ENCODE measurements at regions not wholly inside any gene's neighbourhood (a gene's known extent, or its start where the extent isn't known, plus 50 kb on each side); places are given as distances from the start of the nearest gene placed in this dataset.

GRCh38 chr5:114700823-114701222, 339.0 kb downstream of the KCNN2 start:
- Histone ChIP-seq H3K9me3 (ENCODE audit: insufficient read depth, low read length) (no peaks in the 10 kb centered on the region), H3K4me1 (ENCODE audit: low read length) (no peaks in the 10 kb centered on the region), H3K4me2 (ENCODE audit: low read length) (no peak overlapping the region), H4K20me1 (ENCODE audit: insufficient read depth, low read length) (no peaks in the 10 kb centered on the region), H3K9ac (ENCODE audit: low read length) (no peak overlapping the region), H3K27ac (ENCODE audit: low read length) (no peak overlapping the region), H2AFZ (ENCODE audit: low read depth, low read length) (no peak overlapping the region), H3K36me3 (replicated peaks; ENCODE audit: low read depth, low read length) (no peaks in the 10 kb centered on the region), H3K27me3 (ENCODE audit: low read depth, low read length) (no peaks in the 10 kb centered on the region), H3K4me3 (ENCODE audit: low read length) (no peak overlapping the region), H3K79me2 (ENCODE audit: low read length) (no peaks in the 10 kb centered on the region)
- TF ChIP-seq EZH2phosphoT487 (IDR thresholded peaks at IDR 0.05; ENCODE audit: low read depth) = no peak

GRCh38 chr5:114695292-114695904, 333.5 kb downstream of the KCNN2 start:
- Histone ChIP-seq H4K20me1 (ENCODE audit: insufficient read depth, low read length) (no peaks in the 10 kb centered on the region), H3K27ac (ENCODE audit: low read length) (no peak overlapping the region), H3K9me3 (ENCODE audit: insufficient read depth, low read length) (no peaks in the 10 kb centered on the region), H3K36me3 (replicated peaks; ENCODE audit: low read depth, low read length) (no peaks in the 10 kb centered on the region), H3K4me3 (ENCODE audit: low read length) (no peak overlapping the region), H3K4me2 (ENCODE audit: low read length) (no peak overlapping the region), H2AFZ (ENCODE audit: low read depth, low read length) (no peak overlapping the region), H3K9ac (ENCODE audit: low read length) (no peak overlapping the region), H3K79me2 (ENCODE audit: low read length) (no peaks in the 10 kb centered on the region), H3K4me1 (ENCODE audit: low read length) (no peaks in the 10 kb centered on the region), H3K27me3 (ENCODE audit: low read depth, low read length) (no peaks in the 10 kb centered on the region)
- TF ChIP-seq EZH2phosphoT487 (IDR thresholded peaks at IDR 0.05; ENCODE audit: low read depth) = no peak
- TF ChIP-seq, protein P1, sequence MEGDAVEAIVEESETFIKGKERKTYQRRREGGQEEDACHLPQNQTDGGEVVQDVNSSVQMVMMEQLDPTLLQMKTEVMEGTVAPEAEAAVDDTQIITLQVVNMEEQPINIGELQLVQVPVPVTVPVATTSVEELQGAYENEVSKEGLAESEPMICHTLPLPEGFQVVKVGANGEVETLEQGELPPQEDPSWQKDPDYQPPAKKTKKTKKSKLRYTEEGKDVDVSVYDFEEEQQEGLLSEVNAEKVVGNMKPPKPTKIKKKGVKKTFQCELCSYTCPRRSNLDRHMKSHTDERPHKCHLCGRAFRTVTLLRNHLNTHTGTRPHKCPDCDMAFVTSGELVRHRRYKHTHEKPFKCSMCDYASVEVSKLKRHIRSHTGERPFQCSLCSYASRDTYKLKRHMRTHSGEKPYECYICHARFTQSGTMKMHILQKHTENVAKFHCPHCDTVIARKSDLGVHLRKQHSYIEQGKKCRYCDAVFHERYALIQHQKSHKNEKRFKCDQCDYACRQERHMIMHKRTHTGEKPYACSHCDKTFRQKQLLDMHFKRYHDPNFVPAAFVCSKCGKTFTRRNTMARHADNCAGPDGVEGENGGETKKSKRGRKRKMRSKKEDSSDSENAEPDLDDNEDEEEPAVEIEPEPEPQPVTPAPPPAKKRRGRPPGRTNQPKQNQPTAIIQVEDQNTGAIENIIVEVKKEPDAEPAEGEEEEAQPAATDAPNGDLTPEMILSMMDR (IDR thresholded peaks at IDR 0.05; ENCODE audit: low read depth, low read length) = no peak

DNA sequence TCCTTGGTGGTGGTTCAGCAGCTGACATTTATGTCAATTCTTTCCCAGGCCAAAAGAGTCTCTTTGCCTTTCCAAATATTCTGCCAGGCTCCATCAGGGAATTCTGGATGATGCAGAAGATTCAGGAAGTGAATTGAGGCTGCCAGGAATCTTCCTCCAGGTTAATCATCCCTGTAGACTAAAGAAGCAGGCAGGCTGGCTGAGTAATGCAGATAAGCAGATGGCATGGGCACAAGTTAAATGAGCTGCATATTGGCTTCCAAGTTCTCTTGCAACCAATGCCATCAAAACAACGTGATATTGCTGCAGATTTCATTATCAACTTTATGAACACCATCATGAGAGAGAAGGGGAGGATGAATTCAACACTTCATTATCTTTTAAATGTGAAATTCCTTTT, 324.5 kb downstream of the KCNN2 start:
- no peak for TF ChIP-seq EZH2phosphoT487 (IDR thresholded peaks at IDR 0.05; ENCODE audit: low read depth)
- TF ChIP-seq, protein P1 (IDR thresholded peaks at IDR 0.05; ENCODE audit: low read depth, low read length) = no peak
- Histone ChIP-seq H3K36me3 (replicated peaks; ENCODE audit: low read depth, low read length) (no peaks in the 10 kb centered on the region), H2AFZ (ENCODE audit: low read depth, low read length) (no peak overlapping the region), H3K4me3 (ENCODE audit: low read length) (no peak overlapping the region), H3K9me3 (ENCODE audit: insufficient read depth, low read length) (no peaks in the 10 kb centered on the region), H3K4me2 (ENCODE audit: low read length) (no peak overlapping the region), H4K20me1 (ENCODE audit: insufficient read depth, low read length) (no peaks in the 10 kb centered on the region), H3K27ac (ENCODE audit: low read length) (no peak overlapping the region), H3K9ac (ENCODE audit: low read length) (no peak overlapping the region), H3K27me3 (ENCODE audit: low read depth, low read length) (no peaks in the 10 kb centered on the region), H3K4me1 (ENCODE audit: low read length) (no peaks in the 10 kb centered on the region), H3K79me2 (ENCODE audit: low read length) (no peaks in the 10 kb centered on the region)

- Histone ChIP-seq H3K27me3 (ENCODE audit: low read depth, low read length) (no peaks in the 10 kb centered on the region), H3K4me3 (ENCODE audit: low read length) (no peak overlapping the region), H3K9me3 (ENCODE audit: insufficient read depth, low read length) (no peaks in the 10 kb centered on the region), H3K36me3 (replicated peaks; ENCODE audit: low read depth, low read length) (no peaks in the 10 kb centered on the region), H3K79me2 (ENCODE audit: low read length) (no peaks in the 10 kb centered on the region), H3K4me2 (ENCODE audit: low read length) (no peak overlapping the region), H4K20me1 (ENCODE audit: insufficient read depth, low read length) (no peaks in the 10 kb centered on the region), H2AFZ (ENCODE audit: low read depth, low read length) (no peak overlapping the region), H3K27ac (ENCODE audit: low read length) (no peak overlapping the region), H3K9ac (ENCODE audit: low read length) (no peak overlapping the region), H3K4me1 (ENCODE audit: low read length) (no peaks in the 10 kb centered on the region)
- TF ChIP-seq EZH2phosphoT487 (IDR thresholded peaks at IDR 0.05; ENCODE audit: low read depth) = no peak
- TF ChIP-seq, protein P1 (IDR thresholded peaks at IDR 0.05; ENCODE audit: low read depth, low read length) = no peak
These were observed 316.9 kb downstream of the KCNN2 start for GRCh38 chr5:114678778-114679177.

All from OCI-LY3 (cell line).